ENCODE measurements at regions not wholly inside any gene's neighbourhood (a gene's known extent, or its start where the extent isn't known, plus 50 kb on each side); places are given as distances from the start of the nearest gene placed in this dataset.

- BruUV-seq (replicated peaks) = no TSS peak
- Mint-ChIP-seq H3K9me3 (ENCODE audit: unreplicated experiment) (peaks cover 8% of the 10 kb centered on the region), H3K27me3 (ENCODE audit: insufficient read depth, unreplicated experiment) (no peaks in the 10 kb centered on the region), H3K4me3 (ENCODE audit: unreplicated experiment) (no peak overlapping the region), H3K36me3 (ENCODE audit: insufficient read depth, unreplicated experiment) (no peaks in the 10 kb centered on the region), H3K4me1 (ENCODE audit: insufficient read depth, unreplicated experiment) (peaks cover 51% of the 10 kb centered on the region), H3K27ac (ENCODE audit: low read depth, unreplicated experiment) (no peak overlapping the region)
- no peak for DNase-seq (ENCODE audit: unreplicated experiment)
- CTCF ChIA-PET = interaction anchor here (0.6 kb wide), 1 partner anchor 10 kb away, joined by 3 read pairs; no protein-coding TSS in a partner anchor
- POLR2A ChIA-PET = interaction anchor here (0.6 kb wide), 1 partner anchor 39 kb away, joined by 3 read pairs; no protein-coding TSS in a partner anchor
- TF ChIP-seq, protein P1, sequence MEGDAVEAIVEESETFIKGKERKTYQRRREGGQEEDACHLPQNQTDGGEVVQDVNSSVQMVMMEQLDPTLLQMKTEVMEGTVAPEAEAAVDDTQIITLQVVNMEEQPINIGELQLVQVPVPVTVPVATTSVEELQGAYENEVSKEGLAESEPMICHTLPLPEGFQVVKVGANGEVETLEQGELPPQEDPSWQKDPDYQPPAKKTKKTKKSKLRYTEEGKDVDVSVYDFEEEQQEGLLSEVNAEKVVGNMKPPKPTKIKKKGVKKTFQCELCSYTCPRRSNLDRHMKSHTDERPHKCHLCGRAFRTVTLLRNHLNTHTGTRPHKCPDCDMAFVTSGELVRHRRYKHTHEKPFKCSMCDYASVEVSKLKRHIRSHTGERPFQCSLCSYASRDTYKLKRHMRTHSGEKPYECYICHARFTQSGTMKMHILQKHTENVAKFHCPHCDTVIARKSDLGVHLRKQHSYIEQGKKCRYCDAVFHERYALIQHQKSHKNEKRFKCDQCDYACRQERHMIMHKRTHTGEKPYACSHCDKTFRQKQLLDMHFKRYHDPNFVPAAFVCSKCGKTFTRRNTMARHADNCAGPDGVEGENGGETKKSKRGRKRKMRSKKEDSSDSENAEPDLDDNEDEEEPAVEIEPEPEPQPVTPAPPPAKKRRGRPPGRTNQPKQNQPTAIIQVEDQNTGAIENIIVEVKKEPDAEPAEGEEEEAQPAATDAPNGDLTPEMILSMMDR (IDR thresholded peaks at IDR 0.05; ENCODE audit: unreplicated experiment) = no peak
- intact Hi-C loops (cut with micrococcal nuclease) = no loop called here
Observed at GRCh38 chr1:14338509-14338908, 260.0 kb upstream of the KAZN start.

GRCh38 chr1:14339288-14339687 lies 259.2 kb upstream of the KAZN start:
- no TSS peak for BruUV-seq (replicated peaks)
- CTCF ChIA-PET = interaction anchor here (0.6 kb wide), 1 partner anchor 240 kb away, joined by 3 read pairs; no protein-coding TSS in a partner anchor
- H3K4me3 Mint-ChIP-seq (ENCODE audit: unreplicated experiment) = no peak overlapping the region
- DNase-seq (ENCODE audit: unreplicated experiment) = no peak
- H3K27ac Mint-ChIP-seq (ENCODE audit: low read depth, unreplicated experiment) = no peak overlapping the region
- peaks cover 47% of the 10 kb centered on the region for H3K4me1 Mint-ChIP-seq (ENCODE audit: insufficient read depth, unreplicated experiment)
- H3K27me3 Mint-ChIP-seq (ENCODE audit: insufficient read depth, unreplicated experiment) = no peaks in the 10 kb centered on the region
- peaks cover 8% of the 10 kb centered on the region for H3K9me3 Mint-ChIP-seq (ENCODE audit: unreplicated experiment)
- POLR2A ChIA-PET = interaction anchor here (0.6 to 1.3 kb wide), 4 partner anchors 8 to 201 kb away, joined by 3 to 4 read pairs (median 4); no protein-coding TSS in a partner anchor
- TF ChIP-seq, protein P1 (IDR thresholded peaks at IDR 0.05; ENCODE audit: unreplicated experiment) = no peak
- intact Hi-C loops (cut with micrococcal nuclease) = no loop called here
- H3K36me3 Mint-ChIP-seq (ENCODE audit: insufficient read depth, unreplicated experiment) = no peaks in the 10 kb centered on the region

DNA sequence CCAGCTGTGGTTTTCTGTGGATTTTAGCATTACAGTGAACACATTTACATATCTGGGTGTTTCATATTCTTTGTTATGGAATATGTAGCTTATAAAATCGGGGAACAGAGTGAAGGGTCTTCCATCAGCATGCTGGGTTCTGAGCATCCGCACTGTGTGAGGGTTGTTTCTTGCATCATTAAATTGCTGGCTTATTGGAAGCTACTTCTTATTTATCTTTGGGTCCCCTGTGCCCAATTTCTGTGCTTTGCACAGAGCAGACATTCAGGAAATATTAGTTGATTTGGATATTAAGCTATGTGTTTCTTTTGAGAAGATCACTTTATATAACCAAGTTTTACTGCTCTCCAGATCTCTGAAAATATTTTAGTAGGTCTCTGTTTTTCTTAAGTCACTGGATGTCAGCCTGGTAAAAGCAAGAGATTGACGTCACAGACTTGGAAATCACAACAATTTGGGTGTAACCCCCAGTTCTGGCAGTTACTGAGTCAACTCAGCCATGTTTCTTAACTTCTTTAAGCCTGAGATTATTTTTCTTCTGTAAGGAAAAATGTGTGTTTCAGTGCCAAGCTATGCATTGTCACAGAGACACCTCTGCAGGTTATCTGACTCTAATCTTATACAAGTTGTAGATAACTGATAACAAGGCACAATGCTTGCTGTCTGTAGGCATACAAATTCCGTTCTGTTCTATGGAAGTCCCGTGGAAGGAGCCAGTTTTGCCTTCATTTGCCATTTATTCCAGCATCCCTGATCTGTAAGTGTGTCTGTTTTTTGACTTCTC lies 258.3 kb upstream of the KAZN start:
- no peaks in the 10 kb centered on the region for H3K27me3 Mint-ChIP-seq (ENCODE audit: insufficient read depth, unreplicated experiment)
- no TSS peak for BruUV-seq (replicated peaks)
- H3K27ac Mint-ChIP-seq (ENCODE audit: low read depth, unreplicated experiment) = peak overlapping the region; percentile 7
- TF ChIP-seq, protein P1 (IDR thresholded peaks at IDR 0.05; ENCODE audit: unreplicated experiment) = no peak
- CTCF ChIA-PET = interaction anchor here (0.6 to 1.0 kb wide), 3 partner anchors 21 to 685 kb away, joined by 3 to 5 read pairs (median 3); no protein-coding TSS in a partner anchor
- no peak overlapping the region for H3K4me3 Mint-ChIP-seq (ENCODE audit: unreplicated experiment)
- POLR2A ChIA-PET = interaction anchor here (0.6 to 1.3 kb wide), 5 partner anchors 9 to 328 kb away, joined by 3 to 4 read pairs (median 3); no protein-coding TSS in a partner anchor
- H3K9me3 Mint-ChIP-seq (ENCODE audit: unreplicated experiment) = peaks cover 7% of the 10 kb centered on the region
- intact Hi-C loops (cut with micrococcal nuclease) = no loop called here
- H3K4me1 Mint-ChIP-seq (ENCODE audit: insufficient read depth, unreplicated experiment) = peaks cover 40% of the 10 kb centered on the region
- no peaks in the 10 kb centered on the region for H3K36me3 Mint-ChIP-seq (ENCODE audit: insufficient read depth, unreplicated experiment)
- DNase-seq (ENCODE audit: unreplicated experiment) = peak; percentile 51

- H3K4me3 Mint-ChIP-seq (ENCODE audit: unreplicated experiment) = no peak overlapping the region
- peaks cover 37% of the 10 kb centered on the region for H3K4me1 Mint-ChIP-seq (ENCODE audit: insufficient read depth, unreplicated experiment)
- BruUV-seq (replicated peaks) = no TSS peak
- H3K27ac Mint-ChIP-seq (ENCODE audit: low read depth, unreplicated experiment) = peak overlapping the region; percentile 46
- intact Hi-C loops (cut with micrococcal nuclease) = no loop called here
- no peak for DNase-seq (ENCODE audit: unreplicated experiment)
- POLR2A ChIA-PET = interaction anchor here (0.5 to 1.3 kb wide), 2 partner anchors 19 to 78 kb away, joined by 3 read pairs; no protein-coding TSS in a partner anchor
- H3K9me3 Mint-ChIP-seq (ENCODE audit: unreplicated experiment) = no peaks in the 10 kb centered on the region
- H3K36me3 Mint-ChIP-seq (ENCODE audit: insufficient read depth, unreplicated experiment) = no peaks in the 10 kb centered on the region
- no peaks in the 10 kb centered on the region for H3K27me3 Mint-ChIP-seq (ENCODE audit: insufficient read depth, unreplicated experiment)
- CTCF ChIA-PET = no interaction called here
- TF ChIP-seq, protein P1 (IDR thresholded peaks at IDR 0.05; ENCODE audit: unreplicated experiment) = no peak
Observed at GRCh38 chr1:14341147-14341546, 257.3 kb upstream of the KAZN start.

Data from MCF 10A (cell line).